ENCODE measurements at regions not wholly inside any gene's neighbourhood (a gene's known extent, or its start where the extent isn't known, plus 50 kb on each side); places are given as distances from the start of the nearest gene placed in this dataset.
"Not testable (repeated sequence)": the region's sequence is repeated elsewhere in the genome, so short reads cannot be mapped to it uniquely, and the experiment has no call there.

DNA sequence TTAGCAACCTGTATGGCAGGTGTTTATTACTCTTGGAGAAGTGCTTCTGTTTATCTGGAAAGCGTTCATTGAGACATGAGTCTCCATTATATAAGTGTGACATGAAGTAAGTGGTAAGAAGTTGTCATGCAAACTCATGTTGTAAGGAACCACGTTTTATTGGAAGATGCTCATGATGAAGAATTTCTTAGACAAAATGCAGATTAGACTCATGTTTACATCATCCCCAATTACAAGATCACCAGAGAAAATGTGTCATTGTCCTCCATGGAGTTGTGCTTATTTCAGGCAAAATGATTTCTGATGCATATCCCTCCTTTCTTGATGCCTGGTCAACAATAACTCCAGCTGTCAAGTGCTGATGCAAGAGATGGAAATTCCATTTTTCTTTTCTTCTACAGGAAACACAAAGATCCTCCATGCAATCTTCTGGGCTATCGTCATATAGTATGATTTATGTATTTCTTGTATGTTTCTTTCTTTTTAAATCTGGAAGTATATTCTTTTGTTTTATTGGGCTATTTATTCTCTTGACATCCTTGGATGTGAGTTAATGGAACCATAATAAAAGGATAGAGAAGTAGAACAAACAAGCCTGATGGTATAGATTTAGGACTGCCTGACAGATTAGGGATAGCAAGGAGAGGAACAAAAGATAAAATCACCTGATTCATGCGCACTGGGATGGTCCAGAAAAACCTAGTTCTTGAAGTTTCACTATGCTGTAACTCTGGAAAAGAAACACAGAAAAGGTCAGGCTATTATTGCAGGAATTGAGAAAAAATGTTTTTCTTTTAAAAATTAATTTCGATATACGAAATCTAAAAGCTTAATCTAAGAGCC, 50.7 kb upstream of the DIAPH3 start:
- DNase-seq (ENCODE audit: low spot score): no peak

DNA sequence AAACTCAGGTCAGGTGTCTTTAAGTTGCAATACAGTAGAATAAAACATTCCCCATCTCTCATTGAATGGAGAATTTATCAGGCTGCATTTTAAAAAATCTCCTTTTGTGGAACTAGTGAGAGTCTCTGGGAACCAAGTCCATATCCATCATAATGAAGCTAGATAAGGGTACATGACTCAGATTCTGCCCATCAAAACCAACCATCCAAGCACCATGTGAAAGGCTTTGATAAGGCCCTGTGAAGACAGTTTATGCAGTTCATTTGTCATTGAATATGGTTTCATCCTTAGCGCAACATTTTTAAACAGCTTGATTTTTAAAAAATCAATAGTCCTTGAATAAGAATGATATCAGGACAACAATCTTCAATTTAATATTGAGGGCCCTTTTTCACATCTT, 56.3 kb upstream of the DIAPH3 start:
- no peak for DNase-seq (ENCODE audit: low spot score)

DNA sequence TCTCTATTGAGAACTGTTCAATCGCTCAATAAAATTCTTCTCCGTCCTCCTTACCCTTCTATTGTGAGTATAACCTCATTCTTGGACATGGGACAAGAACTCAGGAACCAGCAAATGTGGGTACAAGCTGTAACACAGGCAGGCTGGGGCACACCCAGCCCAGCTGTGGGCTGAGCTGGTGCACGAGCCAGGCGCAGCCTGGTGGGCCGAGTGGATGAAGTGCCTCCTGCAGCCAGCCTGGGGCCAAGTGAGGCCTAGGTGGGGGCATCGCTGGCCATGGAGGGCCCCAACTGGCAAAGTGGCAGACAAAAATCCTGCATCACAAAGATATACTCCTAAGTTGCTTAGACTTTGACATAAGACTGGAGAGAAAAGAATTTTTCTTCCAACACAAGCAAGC, 57.9 kb upstream of the DIAPH3 start:
- no peak for DNase-seq (ENCODE audit: low spot score)

DNA sequence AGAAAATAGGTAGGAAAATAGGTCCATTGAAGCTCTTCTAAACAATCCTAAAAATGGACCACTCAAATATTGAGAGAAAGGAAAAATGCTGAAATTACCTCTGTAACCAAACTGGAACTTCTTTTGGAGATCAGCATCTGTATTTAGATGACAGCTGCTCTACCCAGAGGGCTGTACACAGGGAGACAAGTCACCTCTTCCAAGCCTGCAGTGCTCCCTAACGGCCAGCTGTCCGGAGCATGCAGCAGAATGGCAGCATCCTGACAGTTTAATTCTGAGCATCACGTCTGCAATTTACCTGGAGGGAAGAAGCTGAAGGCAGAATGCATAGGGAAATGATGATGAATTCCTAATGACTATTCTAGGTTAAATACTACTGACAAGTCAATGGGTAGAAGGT, 62.8 kb upstream of the DIAPH3 start:
- DNase-seq (ENCODE audit: low spot score): no peak

DNA sequence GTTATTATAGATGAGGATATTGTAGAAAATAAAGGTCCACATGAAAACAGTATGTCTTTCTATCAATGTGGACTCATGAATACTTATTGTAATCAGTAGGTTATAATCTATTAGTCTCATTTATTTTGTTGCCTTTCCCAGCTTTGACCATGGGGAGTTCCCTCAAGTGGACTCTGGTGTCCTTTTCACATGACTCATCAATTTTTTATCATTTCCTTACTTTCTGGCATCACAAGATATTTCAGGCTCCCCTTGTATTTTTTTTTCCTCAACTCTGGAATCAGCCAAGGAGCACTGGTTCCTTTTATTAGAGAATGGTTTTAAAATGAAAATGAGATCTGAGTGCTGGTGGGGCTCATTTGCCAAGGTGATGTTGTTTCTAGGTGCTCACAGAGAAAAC, 63.4 kb upstream of the DIAPH3 start:
- peak; percentile 1 for DNase-seq (ENCODE audit: low spot score)

DNA sequence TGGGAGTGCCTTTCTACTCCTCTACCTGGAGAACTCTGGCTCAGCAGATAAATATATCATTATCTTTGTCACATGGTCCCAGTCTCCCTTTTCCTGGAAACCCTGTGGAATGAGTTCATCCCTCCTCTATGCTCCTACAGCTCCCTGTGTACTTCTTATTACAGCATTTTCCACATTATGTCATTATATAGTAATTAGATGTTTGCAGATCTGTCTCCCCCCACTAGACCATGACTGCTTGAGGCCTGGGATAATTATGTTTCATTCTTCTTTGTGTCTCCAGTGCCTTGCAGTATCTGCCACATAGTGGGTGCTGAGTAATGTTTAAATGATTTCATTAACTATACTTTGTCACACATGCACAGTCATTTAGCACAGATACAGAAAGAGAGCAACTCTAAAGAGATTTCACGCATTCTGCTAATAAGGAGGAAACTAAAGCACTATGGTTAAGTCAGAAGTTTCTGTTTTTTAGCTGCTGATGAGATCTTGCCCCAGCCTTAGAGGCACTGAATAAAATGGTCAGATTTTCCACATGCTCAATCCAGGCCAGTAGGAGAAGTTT, 66.1 kb upstream of the DIAPH3 start:
- DNase-seq (ENCODE audit: low spot score): peak; percentile 1

DNA sequence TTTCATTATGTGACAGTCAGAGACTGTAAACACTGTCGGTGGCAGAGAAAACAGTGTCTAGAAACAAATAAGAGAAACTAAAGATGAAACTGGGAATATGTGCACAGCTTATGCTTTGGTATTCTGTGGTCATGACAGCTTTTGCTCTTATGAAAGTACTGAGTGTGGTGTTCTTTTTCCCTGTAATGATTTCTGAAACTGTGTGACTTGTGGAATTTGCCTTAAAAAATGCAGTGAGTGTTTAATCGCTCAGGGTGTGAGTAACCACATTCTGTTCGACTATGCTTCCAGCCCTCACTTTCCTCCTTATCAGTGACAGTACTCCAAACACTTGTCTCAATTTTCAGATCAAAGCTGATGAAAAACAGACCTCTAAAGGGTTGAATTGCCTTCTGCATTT, 66.9 kb upstream of the DIAPH3 start:
- peak; percentile 13 for DNase-seq (ENCODE audit: low spot score)

DNA sequence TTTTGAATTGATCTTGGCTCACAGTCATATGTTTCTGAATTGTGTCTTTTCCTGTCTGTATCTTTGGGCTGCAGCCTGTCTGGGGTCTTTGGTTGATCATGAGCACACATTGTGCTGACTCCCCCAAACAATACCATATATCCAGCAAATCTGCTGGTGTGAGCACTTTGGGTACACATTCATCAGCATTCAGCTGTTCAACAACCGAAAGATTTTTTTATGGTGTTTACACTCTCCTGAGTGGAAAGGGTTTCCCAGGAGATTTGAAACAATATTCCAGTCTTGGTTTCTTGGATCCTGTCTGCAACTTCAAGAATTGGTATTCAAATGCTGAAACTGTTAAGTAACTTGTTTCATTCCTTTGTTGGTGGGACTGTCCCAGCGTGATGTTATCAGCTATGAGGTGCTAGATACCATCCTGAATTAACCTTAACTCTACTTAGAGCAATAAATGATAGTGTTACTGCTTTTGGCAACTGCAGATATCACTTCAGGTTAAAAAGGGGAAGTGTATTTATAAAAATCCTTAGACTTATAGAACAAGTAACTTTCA, 78.4 kb upstream of the DIAPH3 start:
- no peak for DNase-seq (ENCODE audit: low spot score)

DNA sequence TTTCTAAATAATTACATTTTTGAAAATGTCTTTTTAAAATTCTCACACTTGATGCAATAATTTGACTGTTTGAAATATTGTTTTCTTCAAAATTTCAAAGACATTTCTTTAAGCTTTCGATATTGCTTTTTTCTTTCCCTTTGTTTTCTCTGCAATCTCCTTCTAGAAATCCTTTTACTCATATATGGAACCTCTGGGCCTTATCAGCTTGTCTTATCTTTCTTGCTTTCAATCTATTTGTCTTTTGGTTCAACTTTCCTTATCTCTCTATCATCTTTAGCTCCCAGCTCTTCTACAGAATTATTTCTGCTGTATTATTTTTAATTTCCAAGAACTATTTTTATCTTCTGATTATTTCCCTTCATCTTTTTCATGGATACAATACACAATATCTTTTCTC, 80.7 kb upstream of the DIAPH3 start:
- no peak for DNase-seq (ENCODE audit: low spot score)

DNA sequence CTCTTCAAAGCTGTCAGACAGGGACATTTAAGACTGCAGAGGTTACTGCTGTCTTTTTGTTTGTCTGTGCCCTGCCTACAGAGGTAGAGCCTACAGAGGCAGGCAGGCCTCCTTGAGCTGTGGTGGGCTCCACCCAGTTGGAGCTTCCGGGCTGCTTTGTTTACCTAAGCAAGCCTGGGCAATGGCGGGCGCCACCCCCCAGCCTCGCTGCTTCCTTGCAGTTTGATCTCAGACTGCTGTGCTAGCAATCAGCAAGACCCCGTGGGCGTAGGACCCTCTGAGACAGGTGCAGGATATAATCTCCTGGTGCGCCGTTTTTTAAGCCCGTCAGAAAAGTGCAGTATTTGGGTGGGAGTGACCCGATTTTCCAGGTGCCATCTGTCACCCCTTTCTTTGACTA, 87.7 kb upstream of the DIAPH3 start:
- DNase-seq (ENCODE audit: low spot score): not testable (repeated sequence)

DNA sequence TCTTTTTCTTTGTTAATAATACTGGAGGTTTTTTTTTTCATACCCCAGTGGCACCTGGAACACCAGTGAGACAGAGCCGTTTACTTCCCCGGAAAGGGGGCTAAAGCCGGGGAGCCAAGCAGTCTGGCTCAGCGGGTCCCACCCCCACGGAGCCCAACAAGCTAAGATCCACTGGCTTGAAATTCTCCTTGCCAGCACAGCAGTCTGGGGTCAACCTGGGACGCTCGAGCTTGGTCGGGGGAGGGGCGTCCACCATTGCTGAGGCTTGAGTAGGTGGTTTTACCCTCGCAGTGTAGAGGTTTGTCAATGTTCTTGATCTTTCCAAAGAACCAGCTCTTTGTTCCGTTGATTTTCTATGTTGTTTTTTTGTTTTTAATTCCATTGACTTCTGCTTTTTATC, 94.6 kb upstream of the DIAPH3 start:
- no peak for DNase-seq (ENCODE audit: low spot score)

DNA sequence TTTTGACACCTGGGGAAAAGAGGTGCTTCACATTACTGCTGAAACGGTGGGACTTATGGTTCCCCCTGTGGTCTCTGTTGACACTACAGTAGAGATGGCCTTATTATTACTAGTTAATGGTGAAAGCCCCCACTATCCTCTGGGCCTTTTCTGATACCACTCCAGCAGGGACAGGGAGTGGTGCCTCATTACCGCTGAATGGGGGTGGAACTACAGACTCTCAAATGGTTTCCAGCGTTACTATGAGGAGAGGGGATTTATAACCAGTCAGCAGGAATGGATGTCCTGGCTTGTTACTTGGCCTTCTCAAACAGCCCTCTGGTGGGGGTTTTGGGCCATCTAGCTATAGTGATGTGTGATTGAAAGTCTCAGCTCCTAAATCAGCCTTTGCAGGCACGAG, 96.7 kb upstream of the DIAPH3 start:
- no peak for DNase-seq (ENCODE audit: low spot score)

DNA sequence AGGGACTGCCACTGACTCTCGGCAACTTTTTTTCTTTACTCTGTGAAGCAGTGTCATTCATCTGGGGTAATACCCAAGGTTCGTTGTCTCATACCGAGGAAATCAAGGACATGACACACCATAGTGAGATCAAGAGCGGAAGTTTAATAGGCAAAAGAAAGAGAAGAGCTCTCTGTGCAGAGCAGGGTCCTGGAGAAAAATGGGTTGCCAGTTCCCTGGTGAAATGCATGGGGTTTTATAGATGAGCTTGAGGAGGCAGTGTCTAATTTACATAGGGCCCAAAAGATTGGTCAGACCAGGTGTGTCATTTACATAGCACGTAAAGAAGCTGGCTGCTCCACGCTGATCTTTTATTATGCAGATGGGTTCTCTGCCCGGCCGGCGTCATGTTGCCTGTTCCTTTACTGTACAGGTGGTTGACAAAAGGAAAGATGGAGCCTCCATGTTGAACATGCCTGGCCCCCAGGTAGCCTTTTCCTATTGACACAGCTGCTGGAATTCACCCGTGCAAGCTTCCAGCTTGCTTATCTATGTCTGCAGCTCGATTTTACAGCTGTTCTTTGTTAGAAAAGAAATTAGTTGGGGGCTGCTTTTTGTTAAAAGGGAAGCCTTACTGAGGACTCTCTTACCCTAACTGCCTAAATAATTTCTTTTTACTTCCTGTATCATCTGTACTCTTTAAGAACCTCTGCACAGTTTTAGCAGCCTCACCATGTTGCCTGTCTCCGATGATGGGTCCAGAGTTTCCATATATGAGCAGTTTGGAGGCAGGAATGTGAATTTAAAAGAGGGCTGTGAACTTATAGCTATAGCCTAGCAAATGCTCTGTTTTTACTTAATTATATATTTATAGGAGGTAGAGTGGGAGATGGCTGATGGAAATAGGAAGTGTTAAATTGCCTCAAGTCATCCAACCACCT, 98.0 kb upstream of the DIAPH3 start:
- no peak for DNase-seq (ENCODE audit: low spot score)

DNA sequence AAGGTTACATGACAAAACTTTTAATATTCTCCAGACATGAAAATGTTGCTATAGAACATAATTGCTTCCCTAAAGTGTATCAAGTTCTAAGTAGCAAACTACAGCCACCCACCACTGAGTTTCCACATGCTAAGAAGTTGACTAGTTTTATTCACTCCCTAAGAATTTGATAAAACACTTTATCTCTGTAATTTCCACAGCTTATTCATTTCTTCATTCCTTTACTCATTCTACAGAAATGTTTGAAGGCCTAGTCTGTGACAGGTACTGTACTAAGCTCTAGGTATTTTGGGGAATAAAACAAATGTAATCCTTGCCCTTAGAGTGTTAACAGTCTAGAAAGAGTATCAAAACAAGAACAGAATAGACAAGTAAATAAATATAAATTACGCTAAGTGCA, 101.8 kb upstream of the DIAPH3 start:
- DNase-seq (ENCODE audit: low spot score): no peak

DNA sequence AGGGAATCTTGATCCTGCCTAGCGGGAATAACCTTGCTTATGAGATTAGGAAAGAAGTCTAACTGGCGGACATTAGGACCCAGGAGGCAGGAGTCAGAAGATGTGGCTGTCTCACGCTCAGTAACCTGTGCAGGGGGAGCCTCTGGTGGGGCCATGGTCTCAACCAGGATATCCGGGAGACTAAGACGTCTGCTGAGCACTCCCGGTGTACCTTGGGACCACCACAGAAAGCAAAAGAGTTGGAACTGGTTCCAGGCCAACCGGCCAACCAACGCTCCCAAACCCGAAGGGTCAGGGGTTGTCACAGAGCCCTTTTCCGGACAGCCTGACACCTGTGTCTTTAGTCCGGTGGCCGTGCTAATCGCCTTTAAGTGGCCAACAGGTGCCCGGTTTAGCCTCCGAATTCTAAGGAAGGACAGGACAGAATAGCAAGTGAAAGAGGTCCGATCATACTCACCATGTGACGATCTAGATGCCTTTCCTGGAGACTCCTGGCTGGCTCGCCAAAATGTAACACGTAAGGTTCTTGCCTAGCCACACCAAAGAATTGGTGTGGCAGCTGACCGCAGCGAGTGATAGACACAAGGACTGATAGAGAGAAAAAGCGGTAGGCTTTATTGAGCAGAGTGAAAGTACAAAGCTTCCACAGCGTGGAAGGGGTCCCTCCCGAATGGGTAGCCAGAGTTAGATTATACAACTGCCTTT, 103.9 kb upstream of the DIAPH3 start:
- DNase-seq (ENCODE audit: low spot score): no peak

DNA sequence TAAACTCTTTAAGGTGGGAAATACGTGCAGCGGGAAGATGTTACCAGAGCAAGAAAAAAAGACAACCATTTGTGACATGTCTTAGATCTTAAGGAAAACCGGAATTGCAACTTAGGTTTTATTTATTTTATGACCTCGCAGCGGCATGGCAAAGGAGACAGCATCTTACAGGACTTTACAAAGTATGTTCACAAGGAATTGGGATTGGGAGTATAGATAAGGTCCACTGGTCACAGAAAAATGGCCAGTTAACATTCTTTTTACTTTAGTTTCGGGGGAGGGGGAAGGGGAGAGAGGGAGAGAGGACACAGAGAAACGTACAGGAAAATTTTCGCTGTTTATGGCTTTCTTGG, 104.5 kb upstream of the DIAPH3 start:
- DNase-seq (ENCODE audit: low spot score): no peak

DNA sequence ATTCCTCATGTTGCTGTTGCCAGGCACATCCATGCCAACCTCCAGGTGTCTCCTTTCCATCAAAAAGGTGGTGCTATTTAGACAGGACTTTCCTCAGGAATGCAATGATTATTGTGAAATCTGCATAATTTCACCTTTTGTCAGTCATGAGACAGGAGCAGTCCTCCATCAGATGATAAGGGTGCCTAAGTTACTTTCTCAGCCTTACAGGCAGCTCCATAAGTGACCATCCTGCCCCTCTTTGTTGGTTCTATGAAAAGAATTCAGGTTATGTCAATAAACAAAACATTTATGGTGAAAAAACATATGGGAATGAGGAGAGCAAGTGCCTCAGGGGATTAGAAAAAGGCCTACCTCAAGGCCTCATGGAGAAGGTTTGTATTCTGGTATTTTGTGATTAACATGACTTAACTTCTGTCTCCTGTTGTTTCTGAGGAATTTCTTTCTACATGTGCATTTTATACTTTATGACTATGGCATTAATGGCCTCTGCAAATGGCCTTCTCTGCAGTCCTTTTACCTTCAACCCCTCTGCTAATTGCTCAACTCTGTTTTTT, 110.3 kb upstream of the DIAPH3 start:
- no peak for DNase-seq (ENCODE audit: low spot score)

DNA sequence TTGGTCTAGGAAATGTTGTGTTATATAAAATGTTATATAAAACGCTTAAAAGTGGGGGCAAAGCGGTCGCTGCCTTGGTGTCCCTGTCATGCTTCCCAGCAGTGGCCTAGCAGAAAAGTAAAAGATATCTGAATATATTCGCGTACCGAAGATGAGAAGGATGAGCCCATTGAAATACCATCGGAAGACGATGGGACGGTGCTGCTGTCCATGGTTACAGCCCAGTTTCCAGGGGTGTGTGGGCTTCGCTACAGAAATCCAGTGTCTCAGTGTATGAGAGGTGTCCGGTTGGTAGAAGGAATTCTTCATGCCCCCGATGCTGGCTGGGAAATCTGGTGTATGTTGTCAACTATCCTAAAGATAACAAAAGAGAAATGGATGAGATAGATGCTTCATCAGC, 110.9 kb upstream of the DIAPH3 start:
- no peak for DNase-seq (ENCODE audit: low spot score)

DNA sequence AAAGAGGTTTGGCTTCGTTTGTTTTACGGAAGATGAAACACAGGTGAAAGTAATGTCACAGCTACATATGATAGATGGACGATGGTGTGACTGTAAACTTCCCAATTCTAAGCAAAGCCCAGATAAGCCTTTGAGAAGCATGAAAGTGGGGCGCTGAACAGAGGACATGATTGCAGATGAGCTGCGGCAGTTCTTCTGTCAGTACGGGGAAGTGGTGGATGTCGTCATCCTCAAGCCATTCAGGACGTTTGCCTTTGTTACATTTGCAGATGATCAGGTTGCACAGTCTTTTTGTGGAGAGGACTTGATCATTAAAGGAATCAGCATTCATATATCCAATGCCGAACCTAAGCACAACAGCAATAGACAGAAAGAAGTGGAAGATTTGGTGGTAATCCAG, 111.5 kb upstream of the DIAPH3 start:
- no peak for DNase-seq (ENCODE audit: low spot score)

DNA sequence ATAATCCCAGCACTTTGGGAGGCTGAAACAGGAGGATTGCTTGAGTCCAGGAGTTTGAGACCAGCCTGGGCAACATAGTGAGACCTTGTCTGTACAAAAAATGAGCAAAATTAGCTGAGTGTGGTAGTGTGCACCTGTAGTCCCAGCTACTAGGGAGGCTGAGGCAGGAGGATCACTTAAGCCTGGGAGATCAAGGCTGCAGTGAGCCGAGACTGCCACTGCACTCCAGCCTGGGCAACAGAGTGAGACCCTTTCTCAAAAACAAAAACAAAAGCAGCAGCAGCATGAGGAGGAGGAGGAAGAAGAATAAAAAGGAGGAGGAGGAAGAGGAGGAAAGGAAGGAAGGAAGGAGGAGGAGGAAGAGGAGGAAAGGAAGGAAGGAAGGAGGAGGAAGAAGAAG, 116.5 kb upstream of the TDRD3 start:
- not testable (repeated sequence) for DNase-seq (ENCODE audit: low spot score)

DNA sequence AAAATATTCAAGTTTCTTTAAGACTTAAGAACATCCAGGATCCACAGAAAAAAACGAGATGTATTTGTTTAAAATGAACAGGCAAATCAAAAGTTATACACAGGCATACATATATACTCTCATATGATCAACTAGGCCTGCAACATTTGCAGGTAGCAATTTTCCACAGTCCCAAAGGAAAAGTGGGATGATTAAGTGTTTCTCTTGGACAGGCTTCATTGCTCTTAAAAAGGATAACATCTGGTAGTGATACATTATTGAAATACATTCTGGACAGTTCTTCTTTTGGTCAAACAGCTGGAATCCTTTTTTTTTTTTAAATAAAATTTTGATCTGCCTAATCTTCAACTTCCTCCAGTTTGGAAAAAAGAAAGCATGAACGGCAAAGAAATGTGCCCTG, 114.8 kb upstream of the TDRD3 start:
- no peak for DNase-seq (ENCODE audit: low spot score)

DNA sequence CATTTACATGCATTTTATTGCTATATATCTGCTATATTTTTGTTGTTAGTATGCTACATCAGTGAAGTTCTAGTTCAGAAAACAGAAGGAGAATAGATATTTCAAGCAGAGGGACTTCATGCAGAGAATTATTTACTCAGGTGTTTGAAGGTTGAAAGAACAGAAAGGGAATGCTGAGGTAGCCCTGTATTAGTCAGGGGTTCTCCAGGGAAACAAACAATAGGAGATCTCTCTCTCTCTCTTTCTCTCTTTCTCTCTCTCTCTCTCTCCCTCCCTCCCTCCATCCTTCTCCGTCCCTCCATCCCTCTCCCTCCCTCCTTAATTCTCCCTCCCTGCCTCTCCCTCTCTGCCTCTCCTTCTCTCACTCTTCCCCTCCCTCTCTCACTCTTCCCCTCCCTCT, 114.3 kb upstream of the TDRD3 start:
- DNase-seq (ENCODE audit: low spot score): no peak

All from A172 (cell line).